ENCODE measurements at regions not wholly inside any gene's neighbourhood (a gene's known extent, or its start where the extent isn't known, plus 50 kb on each side); places are given as distances from the start of the nearest gene placed in this dataset.
"Not testable (repeated sequence)": the region's sequence is repeated elsewhere in the genome, so short reads cannot be mapped to it uniquely, and the experiment has no call there.

DNA sequence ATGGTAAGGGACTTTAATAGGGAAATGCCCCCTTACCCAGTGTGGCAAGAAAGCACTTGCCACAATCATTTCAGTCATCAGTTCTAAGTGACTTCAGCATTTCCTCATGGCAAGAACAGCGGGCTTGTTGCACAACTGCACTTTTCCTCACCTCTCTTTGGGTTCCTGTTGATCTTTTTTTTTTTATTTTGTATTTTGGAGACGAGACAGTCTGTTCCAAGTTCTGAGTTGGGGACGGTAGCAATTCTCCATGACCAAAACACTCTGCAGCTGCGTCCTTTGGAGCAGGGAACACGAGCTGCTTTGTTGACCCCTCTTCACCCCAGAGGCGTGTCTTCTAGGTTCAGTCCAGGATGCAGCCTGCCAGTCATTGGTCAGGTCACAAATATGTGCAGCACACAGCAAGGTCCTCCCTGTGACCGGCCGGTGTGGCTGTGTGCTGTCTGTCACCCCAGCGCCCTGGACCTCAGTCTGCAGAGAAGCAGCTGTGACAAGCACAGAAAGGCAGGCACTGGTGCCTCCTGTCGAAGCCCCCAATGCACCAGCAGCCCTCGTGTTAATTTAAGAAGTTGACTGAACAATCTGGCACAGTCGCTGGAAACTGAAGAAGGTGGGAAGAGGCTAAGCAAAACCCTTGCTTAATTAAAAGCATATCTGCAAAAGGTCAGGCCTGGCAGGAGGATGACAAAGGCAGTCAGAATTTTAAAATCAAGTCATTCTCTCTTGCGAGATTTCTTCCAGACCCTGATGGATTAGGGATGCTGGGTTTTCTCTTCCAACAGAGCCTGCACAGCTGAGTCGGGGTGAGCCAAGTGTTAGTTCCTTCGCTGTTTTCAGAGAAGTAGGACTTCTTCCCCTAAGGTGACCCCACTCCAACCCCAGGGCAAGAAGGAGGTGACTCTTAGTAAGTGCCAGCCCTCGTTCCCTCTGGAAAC lies 96.7 kb upstream of the COPS8 start:
- POLR2A ChIA-PET: no interaction called here
- CTCF ChIA-PET: interaction anchor here (0.6 kb wide), 1 partner anchor 421 kb away, joined by 5 read pairs; no protein-coding TSS in a partner anchor

DNA sequence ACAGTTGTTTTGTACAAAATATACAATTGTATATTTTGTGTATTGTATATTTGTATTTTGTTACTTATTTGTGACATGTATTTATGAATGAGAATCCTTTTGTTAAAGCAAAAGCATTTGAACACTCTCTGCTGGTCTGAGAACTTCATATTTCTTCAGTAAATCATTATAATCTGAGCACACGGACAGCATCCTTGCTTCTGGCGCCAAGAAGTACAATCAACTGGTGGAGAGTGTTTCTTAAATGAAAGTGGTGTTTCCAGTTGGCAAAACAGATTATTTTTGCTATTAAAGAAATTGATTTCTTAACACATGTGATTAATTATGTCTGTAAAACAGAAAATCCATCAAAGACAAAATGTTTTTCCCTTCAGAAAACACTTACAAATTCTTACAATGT lies 95.1 kb upstream of the COPS8 start:
- CTCF ChIA-PET: no interaction called here
- POLR2A ChIA-PET: no interaction called here

DNA sequence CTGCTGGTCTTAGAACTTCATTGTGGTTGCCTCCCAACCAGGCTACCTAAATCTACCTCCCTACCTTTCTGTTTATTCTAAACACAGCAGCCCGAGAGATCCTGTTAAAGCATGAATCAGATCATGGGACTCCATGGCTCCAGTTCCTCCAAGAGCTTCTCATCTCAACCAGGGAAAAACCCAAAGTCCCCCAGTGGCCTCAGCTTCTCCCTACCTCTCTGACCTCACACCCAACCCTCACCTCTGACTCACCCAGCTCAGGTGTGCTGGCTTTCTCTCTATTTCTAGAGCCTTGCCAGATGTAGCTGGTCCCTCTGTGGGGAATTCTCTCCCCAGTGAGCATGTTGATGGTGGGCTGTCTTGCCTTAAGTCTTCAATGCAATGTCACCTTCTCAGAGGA lies 93.8 kb upstream of the COPS8 start:
- POLR2A ChIA-PET: no interaction called here
- CTCF ChIA-PET: no interaction called here

DNA sequence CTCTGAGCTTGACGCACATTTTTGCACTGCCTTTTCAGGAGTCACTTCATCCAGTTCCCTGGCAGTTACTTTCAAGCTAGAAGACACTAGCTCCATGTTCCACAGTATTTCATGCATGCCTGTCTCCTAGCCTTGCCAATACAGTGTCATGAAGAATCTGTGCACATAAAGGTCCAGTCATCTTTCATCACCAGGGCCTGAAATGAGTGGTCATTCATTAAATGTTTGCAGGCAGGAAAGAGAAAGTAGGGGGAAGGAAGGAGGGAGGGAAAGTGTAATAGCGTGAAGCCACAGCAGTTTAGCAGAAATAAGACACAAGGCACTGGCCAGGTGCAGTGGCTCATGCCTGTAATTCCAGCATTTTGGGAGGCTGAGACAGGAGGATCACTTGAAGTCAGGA lies 92.4 kb upstream of the COPS8 start:
- POLR2A ChIA-PET: no interaction called here

DNA sequence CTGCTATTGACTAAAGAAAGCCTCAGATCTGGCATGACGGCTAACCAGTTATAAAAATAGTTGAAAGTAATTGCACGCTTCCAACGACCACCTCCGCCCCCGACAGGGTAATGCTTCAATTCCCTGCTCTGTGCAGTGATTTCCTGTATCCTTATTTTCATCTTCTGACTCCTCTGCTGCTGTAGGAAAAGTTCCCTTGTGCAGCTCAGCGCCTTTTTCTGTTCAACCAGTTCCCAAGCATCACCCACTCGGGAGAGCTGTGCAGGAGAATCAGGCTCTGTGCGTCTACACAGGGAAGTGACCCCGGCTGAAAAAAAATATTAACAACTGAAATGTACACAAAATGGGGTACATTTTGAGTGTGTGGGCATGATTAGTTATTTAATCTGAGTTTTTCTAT lies 91.3 kb upstream of the COPS8 start:
- ChIA-PET CTCF (no interaction called here), POLR2A (no interaction called here)

More for the DNA sequence above, 92.4 kb upstream of the COPS8 start:
- CTCF ChIA-PET: no interaction called here

DNA sequence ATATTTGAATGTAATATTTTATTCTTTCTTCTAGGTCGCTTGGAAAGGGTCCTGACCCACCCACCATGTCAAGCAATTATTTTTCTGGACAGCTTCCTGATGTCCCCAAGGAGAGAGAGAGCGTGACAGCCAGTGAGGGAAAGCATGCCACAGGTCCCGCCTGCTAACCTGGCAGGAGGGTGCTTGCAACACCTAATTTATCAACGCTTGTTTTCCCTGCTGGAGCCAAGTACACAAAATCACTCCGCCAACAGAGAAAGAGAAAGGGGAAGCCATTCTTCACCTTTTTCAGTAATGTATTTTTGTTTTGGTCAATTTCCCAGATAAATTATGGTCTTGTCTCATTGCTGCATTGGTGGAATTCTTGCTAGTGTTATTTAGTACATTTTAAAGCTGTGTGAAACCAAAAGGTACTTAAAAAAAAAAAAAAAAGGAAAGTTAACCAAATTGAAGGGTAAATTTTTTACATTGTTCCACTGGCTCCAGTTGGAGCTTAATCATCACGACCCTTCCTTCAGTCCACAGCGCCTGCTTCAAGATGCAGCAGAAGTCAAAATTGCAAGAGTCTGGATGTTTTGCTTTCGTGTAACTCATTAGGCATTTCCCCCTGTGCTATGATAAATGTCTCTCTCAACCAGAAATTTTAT lies 88.5 kb upstream of the COPS8 start:
- POLR2A ChIA-PET: no interaction called here
- CTCF ChIA-PET: no interaction called here

DNA sequence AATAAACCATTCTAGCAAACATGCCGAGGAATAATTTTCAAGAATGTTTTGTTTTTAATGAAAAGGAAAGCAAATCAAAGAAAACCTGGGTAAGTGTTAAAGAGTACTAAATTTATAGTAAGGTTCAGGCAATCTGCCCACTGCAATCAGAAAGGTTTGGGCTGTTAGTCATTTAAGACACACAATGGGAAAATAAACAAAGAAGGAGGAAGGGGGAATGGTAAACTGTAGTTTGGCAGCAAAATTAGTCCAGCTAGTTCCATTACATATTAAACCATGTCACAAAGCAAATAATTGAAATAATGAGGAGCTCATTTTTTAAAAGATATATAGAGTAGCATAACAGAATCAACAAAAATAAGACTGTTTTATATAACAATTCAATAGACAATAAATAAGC lies 87.5 kb upstream of the COPS8 start:
- ChIA-PET POLR2A (no interaction called here), CTCF (no interaction called here)

DNA sequence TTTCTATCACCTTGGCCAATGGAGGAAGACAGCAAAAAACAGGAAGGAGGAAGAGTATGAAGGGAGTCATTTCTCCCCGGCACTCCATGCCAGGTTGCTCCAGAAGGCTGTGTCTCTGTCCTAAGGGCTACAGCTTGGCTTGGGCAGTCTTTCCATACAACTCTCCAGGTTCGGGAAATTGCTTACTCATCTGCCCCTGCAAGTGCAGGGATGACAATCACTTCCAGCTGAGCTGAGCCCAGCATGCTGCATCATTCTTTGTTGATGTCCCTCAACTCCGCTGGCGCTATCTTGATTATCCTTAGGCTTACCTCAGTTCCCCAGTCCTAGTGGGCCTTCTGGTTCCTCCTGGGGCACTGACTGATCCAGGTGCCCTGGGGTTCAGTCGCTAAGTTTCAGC lies 86.9 kb upstream of the COPS8 start:
- POLR2A ChIA-PET: no interaction called here
- CTCF ChIA-PET: no interaction called here

DNA sequence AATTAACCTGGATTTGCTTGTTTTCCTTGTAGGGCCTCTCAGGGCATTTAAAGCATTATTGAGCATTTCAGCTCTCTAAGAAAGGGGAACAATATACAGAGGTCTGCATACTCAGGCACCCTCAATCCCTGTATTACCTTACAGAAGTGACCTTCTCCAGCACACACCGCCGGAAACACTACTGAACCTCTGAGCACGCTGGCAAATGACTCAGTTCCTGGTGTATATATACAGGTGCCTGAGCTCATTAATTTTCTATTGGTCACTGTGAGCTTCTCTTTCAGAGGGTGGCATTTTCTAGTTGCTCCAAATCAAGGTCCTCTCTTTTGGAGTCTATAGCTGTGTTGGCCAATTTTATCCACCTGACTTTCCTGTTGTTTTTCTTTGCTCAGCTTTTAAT lies 85.2 kb upstream of the COPS8 start:
- ChIA-PET POLR2A (no interaction called here), CTCF (no interaction called here)

DNA sequence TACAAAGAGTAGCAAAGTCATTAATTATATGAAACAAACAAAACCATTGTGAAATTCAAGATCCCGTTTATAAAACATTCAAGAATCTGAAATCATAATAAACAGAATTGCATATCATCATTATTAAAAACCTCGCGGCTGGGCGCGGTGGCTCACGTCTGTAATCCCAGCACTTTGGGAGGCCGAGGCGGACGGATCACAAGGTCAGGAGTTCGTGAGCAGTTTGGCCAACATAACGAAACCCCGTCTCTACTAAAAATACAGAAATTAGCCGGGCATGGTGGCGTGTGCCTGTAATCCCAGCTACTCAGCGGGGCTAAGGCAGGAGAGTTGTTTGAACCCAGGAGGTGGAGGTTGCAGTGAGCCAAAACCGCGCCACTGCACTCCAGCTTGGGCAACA lies 80.3 kb upstream of the COPS8 start:
- CTCF ChIA-PET, POLR2A ChIA-PET: not testable (repeated sequence)

DNA sequence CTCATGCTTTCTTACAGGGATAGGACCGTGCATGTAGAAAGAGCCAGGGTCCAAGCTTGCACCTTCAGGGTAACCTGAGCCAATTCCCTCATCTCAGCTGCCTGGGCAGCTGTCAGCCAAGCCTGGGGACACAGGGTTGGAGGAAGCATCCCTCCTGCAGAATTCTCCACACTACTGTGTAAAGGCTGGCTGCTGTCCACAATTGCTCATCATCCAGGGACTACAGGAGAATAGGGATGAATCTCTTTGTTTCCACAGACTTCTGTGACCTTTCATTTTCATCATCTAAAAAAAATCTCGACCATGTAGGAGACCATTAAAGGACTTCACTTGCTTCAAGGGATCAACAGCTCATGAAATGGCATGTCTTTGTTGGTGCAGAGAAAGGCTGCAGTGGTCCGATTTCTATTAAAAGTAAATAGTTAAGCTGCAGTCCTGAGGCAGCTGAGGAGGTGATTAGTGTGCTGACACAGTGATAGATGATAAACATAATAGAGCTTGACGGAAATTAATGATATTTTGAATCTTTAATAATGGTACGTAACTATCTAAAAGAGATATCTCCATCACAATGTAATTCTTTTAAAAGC lies 74.4 kb upstream of the COPS8 start:
- POLR2A ChIA-PET: no interaction called here
- CTCF ChIA-PET: no interaction called here

DNA sequence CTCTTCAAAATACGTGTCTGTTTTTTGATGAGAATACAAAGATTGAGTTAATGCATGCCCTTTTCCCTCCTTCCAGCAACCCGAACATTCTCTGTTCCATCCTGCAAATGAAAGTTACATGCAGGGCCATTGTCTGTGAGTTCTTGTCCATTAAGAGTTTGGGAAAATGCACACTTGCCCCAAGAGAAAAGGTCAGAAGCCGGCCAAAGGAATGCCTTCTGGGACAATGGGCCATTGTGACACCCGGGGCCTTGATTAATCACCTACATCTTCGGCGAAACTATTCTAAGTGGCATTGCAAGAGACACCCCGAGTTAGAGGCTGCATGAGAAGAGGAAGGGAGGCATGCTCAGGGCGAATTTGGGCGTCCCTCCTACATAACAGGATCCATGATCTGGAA lies 73.7 kb upstream of the COPS8 start:
- POLR2A ChIA-PET: no interaction called here
- CTCF ChIA-PET: no interaction called here

DNA sequence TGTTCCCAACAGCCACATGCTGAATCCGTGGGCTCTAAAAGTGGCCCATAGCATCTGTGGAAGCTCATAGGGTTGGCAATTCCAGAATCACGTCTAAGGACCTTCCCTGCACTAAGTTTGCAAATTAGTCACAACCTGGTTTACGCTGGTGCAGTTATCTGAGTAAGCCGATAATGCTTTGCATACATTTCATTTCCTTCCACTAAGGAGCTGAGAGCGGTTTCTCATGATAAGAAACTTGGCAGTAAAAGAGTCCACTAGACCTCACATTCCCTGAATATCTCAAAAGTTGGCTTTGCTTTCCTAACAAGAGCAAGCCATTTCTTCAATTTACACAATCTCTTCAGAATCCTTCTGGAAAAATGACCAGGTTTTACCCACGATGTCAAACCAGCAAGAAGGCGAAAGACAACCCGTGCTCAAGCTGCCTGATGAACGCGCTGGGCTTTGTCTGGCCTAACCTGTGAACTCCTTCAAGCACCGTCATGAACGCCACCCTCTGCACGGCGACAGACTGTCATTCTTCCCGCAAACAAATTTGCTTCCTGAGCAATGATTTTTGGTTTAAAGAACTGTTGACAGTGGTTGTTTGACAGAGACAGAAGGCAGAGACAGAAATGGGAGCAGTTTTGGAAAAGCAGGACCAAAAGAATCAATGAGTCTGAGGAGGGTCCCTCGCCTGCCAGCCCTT lies 73.0 kb upstream of the COPS8 start:
- ChIA-PET POLR2A (no interaction called here), CTCF (no interaction called here)

DNA sequence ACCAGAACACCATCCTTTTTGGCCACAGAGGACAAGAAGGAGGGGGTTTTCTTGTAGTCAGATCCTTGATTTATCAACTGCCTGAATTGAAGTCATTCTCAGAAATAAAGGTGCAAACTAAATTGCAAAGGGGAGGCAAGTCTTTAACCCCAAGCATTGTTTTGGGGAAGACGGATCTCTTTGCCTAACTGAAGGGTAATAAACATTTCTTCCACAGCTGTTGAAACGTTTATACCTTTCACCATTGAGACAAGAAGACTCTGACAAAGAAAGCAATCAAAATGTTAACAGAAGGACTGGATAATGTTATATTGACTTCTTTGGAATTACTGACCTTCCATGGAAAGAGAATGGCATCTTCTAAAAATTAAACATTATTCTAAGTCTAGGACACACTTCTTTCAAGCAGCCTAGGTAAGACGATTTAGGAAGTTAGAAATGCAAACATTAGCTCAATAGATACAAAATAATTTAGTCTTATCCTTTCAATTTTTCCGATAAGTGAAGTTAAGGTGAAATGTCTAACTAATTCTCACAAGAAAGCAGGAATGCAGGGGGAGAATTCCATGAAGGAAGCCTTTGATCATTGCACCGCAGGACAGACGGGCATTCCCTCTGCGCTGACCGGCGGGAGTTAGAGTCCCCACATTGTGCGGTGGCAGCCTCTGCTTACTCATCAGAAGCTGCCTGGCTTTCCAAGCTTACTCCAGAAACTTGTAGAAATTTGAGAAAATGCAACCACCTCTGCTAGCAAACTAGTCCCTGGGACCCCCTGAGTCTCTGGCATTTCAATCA lies 69.4 kb upstream of the COPS8 start:
- CTCF ChIA-PET: no interaction called here
- POLR2A ChIA-PET: no interaction called here

DNA sequence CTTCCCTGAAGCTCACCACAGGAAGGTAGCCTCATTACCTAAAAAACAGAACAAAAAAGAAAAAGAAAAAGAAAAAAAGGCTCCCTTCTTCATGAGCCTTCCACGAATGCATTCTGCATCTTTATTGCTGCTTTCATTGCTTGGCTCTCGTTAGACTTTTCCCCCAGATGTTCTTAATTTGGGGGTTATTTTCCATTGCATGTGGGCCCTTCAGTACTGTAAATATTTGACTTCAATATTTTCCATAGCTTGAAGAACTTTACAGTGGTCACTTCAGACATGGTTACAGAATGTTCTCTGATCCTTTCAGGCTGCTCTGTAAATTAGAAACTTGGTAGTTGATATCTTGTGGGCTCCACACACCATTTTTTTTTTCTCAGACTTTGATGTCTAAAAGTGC lies 65.6 kb upstream of the COPS8 start:
- ChIA-PET CTCF (no interaction called here), POLR2A (no interaction called here)

DNA sequence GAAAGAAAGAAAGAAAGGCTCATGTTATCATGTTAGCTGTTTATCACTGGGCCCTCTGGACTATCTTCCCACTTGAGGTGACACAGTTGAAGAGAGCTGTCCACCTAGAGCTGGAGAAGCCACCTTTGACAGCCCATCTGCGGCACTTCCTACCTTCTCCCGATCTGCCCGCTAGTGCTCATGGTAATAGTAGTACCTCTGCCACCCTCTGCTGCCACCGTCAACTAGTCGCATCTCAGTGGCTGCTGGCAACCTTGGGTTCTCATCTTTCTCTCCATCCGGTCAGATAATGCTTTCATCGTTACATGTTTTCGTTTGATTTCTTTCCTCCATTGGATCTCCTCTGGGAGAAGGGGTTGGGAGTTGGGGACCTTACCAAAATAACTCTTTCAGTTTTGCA lies 63.2 kb upstream of the COPS8 start:
- ChIA-PET POLR2A (no interaction called here), CTCF (no interaction called here)

DNA sequence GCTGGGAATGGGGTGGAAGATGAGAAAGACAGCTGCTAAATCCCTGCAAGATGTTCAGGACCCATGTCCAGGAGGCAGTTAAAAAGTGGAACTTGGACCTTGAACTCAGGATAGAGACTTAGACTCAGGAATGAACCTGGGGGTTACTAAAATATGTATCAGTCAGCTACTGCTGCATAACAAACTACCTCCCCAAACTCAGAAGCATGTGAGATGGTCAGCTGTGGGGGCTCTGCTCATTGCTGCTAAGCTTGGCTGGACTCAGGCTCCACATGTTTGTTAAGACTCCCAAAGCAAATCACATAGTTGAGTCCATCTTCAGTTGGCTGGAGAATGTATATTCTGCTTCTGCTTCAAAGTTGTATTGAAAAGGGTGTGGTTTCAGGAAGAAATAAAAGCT lies 61.4 kb upstream of the COPS8 start:
- CTCF ChIA-PET: interaction anchor here (0.7 kb wide), 1 partner anchor 14 kb away, joined by 3 read pairs; no protein-coding TSS in a partner anchor
- POLR2A ChIA-PET: no interaction called here

DNA sequence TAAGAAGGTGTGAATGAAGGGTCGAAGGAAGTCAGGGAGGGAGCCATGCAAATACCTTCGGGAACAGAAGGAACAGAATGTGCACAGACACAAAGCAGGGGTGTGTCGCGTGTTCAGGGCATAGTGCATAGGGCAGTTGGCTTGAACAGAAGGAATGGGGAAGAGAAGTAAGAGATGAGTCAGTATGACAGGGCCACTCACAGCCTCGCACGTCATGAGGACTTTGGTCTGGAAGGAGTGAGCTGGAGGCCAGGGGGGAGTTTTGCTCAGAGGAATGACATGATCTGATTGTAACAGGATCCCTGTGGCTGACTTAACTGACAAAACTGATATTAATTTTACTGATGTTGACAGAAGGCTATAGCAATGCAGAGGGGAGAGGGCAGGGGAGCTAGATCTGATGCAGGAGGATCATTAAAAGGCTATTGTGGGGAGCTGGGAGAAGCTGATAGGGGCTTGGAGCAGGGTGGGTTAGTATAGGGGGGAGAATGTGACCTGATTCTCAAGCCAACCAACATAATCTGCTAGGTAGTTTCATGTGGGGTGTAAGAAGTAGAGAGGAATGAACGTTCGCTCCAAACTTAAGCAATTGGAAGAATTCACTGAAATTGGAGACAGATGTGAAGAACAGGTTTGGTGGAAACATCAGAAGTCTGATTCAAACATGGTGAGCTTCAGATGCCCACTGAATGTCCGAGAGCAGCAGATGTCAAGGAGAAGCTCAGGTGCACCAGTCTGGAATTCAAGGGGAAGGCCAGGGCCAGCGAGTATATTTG lies 60.4 kb upstream of the COPS8 start:
- POLR2A ChIA-PET: no interaction called here
- CTCF ChIA-PET: no interaction called here

DNA sequence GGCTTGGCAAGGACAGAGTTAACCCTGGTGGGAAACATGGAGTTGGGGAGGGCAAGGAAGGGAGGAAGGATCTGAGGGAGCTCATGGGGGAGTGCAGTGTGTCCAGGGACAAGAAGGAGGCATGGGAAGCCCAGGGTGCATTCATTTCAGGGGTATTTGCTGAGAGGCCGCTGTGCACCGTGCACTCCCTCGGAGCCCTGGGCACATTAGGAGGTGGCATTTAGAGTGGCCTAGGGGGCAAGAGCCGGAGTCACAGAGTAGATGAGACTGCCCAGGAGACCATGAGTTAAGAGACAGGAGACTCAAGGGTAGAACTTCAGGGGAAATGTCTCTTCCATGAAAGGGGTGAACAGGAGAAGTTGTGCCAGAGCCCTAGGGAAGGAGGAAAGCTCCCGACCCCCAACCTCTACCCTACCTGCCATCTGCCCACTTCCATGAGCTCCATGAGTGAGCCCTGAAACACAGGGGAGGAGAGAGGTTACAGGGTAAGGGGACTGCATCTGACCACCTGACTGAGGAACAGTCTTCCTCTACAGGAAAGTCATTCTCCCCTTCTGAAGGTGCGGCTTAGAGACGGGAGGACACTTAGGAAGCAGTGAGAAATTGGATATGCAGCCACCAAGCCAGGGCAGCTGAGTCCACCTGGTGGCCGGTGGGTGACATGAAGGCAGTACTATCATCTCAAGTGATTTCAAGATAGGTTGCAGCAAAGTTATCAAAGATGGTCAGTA lies 58.5 kb upstream of the COPS8 start:
- ChIA-PET CTCF (interaction anchor here (1.5 kb wide), 1 partner anchor 677 kb away, joined by 3 read pairs; no protein-coding TSS in a partner anchor), POLR2A (no interaction called here)
